DMS114 treated with DMSO at 0.1 percent for 48 hours (cell line): ENCODE measurements at regions not wholly inside any gene's neighbourhood (a gene's known extent, or its start where the extent isn't known, plus 50 kb on each side); places are given as distances from the start of the nearest gene placed in this dataset.

Source experiments
- DNase-seq: peaks from one replicate; lab custom pipeline; 2025; ENCODE audit not compliant: unreplicated experiment; lab: John Stamatoyannopoulos, UW

DNA sequence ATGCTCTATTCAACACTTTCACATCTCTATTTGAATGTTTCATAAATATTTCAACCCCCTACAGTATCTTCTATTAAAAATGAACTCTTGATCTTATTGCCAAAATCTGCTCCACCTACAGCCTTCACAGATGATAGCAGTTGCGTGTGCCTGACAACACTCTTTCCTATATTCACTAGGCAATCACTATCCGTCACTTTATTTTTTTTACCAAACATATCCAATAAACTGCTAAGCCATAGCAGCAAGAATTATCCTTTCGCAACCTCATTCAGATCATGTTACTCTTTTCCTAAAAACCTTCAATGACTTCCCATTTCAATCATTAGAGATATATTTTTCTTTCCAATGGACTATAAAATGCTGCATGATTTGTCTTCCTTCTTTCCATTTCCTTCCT, 629.8 kb upstream of the PCDH9 start:
- no peak for DNase-seq

DNA sequence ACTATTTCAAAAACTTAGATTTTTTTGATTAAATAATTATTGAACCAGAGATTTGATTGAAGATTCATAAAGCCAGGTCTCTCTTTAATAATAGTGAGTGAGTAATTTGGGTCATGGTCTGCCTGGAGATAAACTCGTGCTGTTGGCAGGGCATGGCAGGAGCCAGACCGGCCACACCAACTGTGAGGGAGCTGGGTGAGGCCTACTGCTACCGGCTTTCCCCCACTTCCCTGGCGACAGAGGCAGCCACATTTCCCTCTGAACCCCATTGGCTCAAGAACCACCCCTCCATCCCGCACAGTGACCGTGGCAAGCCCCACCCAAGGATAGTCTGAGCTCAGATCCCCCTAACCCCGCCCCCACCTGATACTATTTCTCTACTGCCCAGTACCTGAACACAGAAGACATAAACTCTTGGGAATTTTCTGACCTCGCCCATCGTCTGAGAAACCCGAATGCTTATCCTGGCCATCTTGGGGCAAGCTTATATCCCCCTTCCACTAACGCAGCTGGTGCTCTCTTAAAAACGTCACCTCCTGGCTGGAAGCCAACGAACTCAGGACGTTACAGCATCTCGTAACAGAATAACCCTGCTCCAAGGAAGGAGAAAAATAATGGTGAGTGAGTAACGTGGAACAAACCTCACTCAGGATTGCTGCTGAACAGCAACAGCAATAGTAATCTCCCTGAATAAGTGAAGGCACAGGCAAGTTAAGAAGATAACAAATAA, 627.6 kb upstream of the PCDH9 start:
- DNase-seq = no peak

DNA sequence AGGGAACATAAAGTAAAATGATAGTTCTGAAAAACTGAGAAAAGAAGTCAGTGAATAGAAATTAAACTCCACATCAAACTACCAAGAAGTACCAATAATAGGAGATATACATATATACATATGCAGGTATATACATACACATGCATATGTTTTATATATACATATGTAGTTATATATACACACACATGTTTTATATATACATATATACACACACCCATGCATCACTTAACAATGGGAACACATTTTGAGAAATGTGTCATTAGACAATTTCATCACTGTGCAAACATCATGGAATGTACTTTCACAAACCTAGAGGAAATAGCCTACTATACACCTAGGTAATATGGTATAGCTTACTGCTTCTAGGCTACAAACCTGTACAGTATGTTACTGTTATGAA, 626.8 kb upstream of the PCDH9 start:
- no peak for DNase-seq

DNA sequence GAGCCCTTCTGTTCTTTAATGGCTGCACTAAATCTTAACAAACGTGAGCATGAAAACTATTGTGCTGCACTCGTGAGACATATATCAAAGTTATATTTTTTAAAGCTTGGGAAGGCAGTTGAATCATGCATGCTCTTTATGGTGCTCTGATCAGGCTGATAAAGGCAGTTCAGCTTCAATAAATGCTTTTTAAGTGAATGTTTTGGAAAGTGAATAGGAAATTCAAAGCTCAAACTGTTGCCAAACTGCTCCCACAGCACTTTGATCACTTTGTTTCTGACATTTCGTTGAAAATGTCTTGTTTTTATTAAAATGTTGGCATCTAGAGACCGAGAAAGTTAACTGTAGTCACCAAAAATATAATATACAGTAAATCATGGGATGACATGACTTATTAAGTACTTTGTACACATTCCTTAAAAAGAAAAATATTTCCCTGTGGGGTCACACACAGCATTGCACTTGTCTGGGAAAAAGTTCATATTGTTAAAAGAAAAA, 625.7 kb upstream of the PCDH9 start:
- no peak for DNase-seq

DNA sequence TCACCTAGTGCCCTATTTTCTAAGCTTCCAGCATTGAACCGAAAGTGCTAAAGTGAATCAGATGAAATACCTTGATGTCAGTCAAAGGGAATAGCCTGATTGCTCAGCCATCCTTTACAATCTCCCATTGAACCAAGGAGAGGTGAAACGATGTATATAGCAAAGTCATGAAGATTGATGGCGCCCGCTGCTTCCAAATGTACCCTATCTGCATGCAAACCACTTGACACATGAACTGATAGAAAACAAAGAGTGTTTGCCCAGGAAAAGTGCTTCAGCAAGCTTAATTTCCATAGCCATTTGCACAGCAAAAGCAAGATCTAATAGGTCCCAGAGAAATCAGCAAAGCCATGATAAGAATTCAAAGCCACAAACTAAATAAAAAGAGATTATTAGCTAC, 624.9 kb upstream of the PCDH9 start:
- DNase-seq = no peak

DNA sequence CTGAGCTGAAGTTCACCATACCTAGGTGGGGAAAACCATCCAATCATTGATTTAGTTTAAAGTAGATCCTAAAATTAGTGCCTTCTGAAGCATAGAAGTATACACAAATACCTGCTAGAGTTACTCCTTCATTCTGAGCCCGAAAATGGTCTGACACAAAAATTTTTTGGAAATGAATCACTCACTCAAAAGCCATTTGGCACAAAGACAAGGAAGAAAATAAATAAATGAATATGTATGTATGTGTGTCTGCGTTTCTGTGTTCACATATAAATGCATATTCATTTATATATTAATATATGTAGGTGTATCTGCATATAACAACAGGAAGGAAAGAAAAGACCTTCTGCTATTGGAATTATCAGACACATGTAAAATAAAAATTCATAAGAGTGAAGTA, 614.4 kb upstream of the PCDH9 start:
- no peak for DNase-seq

DNA sequence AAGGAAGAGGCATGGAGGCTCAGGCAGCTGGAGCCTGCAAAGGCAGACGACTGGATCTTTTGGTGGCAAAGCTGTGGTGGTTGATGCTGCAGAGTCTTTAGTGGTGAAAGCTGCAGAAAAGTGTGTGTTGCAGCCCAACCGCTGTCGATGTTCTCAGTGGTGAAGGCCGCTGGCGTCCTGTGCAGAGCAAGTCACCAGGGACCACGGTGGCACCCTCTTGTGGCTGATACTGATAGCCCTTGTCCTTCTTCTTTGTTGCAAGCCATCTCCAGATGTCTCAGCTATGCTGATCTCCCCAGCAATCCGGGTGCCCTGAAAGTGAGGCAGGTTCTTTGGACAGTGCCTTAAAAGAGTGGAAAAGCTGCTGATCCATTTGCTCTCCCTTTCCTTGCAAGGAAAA, 610.9 kb upstream of the PCDH9 start:
- no peak for DNase-seq

DNA sequence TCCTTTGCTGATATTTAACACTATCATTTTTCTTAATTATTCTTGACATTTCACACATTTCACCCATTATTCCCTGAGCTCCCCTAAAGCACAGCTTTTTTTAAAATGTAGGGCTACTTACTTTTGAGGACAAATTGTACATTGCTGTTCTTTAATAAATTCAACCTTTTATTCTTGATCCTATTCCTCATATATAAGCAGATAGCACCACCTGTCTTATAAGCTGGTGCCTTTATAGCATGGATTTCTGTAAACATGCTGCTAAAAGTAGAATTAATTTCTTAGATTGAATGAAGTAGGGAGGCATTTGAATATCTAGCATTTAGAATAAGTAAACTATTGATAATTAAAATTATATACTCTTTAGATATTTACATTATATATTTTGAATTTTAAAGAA, 603.4 kb upstream of the PCDH9 start:
- DNase-seq = no peak

DNA sequence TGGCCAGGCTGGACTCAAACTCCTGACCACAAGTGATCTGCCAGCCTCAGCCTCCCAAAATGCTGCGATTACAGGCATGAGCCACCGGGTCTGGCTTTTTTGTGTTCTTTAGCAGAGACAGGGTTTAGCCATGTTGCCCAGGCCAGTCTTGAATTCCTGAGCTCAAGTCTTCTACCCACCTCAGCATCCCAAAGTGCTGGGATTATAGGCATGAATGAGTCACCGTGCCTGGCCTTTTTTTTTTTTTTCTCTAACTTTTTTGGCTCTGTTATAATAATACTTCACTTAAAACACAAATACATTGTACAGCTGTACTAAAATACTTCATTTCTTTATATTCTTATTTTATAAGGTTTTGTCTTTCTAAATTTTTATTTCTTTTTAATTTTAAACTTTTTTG, 599.5 kb upstream of the PCDH9 start:
- DNase-seq = no peak

DNA sequence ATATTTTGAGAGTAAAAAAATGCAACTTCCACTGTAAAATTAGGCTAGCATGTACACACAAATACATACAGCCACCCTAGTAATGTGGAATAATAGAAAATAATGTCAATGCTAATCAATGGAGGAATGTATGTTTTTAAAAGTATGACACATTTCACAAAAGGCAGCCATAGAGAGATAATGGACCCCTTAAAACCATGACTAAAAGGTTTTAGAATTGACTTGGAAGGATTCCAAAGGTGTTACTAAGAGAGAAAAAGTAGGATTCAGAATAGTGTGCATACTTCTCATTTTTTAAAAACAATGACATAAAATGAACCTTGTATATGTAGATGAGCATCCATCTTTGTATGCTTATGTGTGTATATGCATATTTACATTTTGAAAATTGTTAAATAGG, 597.9 kb upstream of the PCDH9 start:
- DNase-seq = no peak

DNA sequence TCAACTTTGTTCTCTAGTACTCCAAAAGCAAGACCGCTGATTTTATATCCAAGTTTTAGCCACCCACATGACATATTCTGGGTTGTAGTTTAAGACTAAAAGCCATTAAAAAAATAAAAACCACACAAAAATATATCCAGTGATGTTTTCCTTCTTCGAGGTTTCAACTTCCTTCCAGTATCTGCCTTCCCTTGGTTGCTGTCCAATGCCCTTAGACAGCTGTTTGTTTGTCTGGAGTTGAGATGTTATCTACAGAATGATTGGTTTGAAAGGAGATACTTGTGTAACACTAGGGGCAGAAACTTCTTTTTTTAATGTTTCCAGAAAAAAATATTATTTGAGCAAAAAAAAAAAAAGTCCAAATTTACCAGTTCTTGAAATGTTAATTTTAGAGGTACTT, 591.5 kb upstream of the PCDH9 start:
- DNase-seq = no peak

DNA sequence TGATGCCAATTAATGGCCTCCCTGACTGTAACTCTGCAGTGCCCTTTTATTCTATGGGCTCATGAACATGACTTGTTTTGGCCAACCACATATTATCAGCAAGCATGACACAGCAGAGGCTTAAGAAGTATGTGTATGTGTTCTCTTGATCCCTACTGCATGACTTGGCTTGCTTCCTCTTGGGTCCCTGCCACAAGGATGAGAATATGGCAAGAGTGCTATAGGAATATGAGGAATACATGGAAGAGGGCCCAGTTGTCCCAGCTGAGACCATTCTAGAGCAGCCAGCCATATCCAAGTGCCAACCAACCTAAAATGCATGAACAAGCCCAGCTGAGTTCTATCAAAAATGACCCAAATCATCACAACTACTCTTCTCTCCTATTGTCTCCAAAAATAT, 576.7 kb upstream of the PCDH9 start:
- DNase-seq = no peak

DNA sequence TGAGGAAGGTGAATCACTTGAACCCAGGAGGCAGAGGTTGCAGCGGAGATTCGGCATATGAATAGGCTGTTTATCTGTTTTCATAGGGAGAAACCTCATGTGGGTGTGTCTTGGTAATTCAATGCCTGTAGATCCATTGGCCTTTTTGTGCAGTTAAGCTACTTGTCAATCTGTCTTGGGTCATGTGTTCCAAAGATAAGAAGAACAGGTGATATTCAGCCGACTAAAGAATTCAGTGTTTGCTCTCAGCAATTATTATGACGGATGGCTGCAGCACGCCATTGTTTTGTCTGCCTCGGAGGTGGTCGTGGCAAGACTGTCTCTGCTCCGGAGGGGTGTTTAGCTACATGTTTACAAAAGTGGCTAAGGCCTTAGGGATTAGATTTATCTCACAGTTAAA, 573.0 kb upstream of the PCDH9 start:
- DNase-seq = no peak

DNA sequence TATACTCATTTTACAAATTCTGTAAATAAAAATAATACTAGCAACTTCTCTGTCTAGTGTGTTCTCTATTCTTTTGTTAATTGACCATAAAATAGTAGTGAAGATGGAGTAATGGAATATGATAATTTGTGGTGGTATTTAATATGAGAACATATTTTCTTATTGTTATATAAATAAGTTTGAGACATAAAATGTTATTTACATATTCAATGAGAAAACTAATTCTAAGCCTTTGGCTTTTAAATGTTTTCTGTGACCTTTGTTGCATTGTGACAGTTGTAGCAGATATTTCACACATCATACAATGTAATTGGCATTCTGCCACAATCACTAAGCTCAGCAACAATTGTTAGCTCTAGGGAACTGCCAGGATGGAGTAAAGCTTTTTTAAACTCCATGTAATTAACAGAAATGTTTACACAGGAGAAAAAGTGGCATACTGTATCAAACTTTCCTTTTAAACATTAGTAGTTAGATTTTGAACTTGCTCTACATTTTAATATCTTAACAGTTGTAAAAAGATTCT, 562.1 kb upstream of the PCDH9 start:
- no peak for DNase-seq

DNA sequence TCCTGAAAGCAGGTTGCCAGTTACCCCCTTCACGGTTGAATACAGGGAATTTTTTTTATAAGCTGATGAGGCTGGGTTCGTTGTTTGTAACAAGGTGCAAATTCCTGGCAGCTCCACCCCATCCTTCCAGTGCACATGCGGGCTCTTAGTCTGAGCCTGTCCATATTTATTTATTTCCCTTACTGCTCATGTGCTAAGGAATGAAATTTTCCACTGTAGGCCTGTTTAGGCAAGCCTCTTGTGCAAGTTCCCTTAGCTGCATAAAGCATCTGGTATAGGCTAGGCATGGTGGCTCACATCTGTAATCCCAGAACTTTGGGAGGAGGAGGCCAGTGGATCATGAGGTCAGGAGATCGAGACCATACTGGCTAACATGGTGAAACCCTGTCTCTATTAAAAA, 560.9 kb upstream of the PCDH9 start:
- no peak for DNase-seq

DNA sequence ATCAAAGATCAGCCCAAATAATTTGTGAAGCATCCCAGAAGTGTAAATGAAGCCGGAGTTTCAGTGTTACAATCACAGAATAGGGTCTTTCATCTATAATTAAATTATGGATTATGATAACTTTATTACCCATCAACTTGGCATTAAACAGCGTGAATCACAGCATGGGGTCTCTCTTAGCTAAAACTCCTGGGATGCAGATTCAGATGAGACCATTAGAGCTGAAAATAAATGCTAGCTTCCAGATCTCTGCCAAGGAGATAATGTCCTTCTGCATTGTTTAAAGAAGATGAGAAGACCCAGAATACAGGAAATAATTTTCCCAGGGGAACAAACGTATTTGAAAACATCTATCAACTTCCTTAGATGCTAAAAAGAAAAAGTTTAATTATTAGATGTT, 546.0 kb upstream of the PCDH9 start:
- no peak for DNase-seq

DNA sequence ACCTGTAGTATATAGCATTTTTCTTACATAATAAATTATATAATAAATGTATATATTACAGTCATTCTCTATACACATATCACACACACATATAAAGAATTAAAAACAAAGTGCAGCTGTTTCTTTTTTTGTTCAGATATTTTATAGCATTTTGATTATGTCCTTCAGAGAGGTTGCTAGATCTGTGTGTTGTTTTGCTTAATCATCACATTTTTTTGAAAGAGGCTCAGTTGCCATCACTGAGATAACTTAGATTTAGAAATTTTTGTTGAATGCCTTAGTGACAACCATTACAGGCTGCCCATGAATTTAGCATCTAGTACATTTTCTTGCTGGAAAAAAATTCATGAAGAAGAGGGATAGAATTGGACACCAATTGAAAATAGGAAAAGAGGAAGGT, 545.2 kb upstream of the PCDH9 start:
- DNase-seq = no peak

DNA sequence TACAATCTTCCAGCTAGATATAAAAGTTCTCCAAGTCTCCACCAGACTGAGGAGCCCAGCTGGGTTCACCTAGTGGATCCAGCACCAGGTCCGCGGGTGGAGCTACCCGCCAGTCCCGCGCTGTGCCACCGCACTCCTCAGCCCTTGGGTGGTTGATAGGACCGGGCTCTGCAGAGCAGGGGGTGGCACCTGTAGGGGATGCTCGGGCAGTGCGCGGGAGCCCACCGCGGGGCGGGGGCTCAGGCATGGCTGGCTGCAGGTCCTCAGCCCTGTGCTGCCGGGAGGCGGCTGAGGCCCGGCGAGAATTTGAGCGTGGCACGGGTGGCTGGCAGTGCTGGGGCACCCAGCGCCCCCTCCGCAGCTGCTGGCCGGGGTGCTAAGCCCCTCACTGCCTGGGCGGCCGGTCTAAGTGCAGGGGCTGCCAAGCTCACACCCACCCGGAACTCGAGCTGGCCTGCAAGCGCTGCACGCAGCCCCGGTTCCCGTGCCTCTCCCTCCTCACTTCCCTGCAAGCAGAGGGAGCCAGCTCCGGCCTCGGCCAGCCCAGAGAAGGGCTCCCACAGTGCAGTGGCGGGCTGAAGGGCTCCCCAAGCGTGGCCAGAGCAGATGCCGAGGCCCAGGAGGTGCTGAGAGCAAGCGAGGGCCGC, 542.8 kb upstream of the PCDH9 start:
- DNase-seq = no peak

DNA sequence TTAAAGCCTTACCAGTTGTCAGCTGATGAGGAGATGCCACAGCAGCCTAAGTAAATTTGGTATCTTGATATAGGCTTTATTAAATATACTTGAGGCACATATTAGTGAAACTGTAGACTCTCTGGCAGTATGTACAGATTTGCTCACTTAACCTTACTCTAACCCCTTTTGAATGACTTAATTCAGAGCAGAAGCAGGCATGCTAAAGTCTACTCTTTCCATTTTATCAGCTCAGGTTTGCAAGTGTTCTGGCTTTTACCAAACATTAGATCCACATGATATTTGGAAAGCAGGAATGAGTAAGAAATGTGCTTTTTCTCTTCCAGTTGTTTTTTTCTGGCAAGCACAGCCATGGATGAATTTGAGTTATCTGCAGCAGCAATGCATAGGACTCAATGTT, 541.0 kb upstream of the PCDH9 start:
- DNase-seq = no peak

DNA sequence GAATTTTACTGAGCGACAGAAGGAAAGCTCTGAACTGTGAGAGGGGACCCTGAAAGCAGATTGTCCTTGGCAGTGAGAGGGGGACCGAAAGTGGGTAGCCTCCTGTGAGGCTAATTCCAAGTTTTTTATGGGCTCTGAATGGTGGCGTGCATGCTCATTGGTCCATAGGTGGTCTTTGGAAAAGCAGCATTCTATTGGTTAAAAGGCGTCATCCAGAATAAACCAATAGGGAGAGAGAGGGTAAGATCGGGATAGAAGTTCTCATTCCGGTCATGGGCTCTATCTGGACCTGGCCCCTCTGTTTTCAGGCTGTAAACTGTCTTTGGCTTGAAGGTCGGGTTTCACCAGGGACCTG, 539.8 kb upstream of the PCDH9 start:
- DNase-seq = peak; percentile 29

DNA sequence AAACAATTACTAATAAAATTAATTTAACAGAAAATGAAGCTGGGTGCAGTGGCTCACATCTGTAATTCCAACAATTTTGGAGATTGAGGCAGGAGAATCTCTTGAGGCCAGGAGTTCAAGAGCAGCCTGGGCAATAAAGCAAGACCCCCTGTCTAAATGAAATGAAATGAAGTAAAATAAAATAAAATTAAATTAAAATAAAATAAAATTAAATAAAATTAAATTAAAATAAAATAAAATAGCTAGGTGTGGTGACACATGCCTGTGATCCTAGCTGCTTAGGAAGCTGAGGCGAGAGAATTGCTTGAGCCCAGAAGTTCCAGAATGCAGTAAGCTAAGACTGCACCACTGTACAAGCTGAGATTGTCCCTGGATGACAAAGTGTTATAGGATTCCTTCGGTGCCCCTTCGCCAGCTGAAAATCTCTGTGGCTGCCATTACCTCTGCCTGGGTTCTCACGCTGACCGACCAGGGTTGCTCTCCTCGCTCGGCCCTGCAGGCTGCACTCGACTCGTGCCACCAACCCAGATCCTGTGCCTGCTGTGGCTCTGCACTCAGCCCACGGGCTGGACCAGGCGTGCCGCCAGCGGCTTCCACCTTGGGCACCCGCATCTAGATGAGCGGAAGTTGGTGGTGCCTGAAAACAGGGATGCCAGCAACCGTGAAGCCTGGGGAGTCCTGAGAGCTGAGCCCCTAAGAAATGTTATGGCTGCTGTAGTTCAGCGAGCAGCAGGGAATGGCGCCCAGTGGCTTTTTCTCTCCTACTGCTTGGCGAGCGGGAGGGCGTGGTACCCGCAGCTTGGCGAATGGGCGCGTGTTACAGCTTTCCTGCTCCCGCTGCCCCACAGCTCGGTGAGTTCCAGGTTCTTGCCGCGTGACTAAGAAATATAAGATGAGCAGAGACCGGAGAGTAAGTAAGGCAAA, 539.2 kb upstream of the PCDH9 start:
- peak; percentile 15 for DNase-seq

DNA sequence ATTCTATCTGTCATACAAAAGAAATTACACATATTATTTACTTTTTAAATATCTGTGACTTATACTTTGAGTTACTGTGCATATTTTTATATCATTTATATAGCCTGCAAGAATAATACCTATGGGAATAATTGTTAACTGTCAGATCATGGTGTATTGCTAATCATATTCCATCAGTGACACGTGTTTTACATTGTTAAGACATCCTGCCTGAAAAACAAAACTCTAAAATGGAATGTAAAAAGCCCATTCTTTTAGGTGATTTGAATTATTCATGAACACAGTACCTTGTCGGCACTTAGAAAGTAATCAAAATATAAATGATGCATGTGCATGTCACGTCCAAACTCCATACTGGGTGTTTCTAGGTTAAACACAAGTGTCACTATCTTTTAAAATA, 533.8 kb upstream of the PCDH9 start:
- no peak for DNase-seq
